Neural cell (in vitro differentiated cells): ENCODE measurements at regions not wholly inside any gene's neighbourhood (a gene's known extent, or its start where the extent isn't known, plus 50 kb on each side); places are given as distances from the start of the nearest gene placed in this dataset.

ENCODE experiments used
- H2AFZ ChIP-seq: fragments of 200-600, 300-800 bp; sonication (generic), shearing (Covaris generic); 2 replicates; pipeline ENCODE4 v1.6.0; 2014; ENCODE audit warnings: low read depth, mild to moderate bottlenecking, antibody characterized with exemption, low read length, moderate library complexity
- H3F3A ChIP-seq: fragments of 200-600 bp; shearing (Covaris generic); 2 replicates; pipeline ENCODE4 v1.6.1; 2016; ENCODE audit warnings: mild to moderate bottlenecking, moderate library complexity, mixed read lengths, antibody characterized with exemption, low read length; ENCODE audit not compliant: insufficient read depth, poor library complexity, severe bottlenecking
- H3K27ac ChIP-seq: fragments of 200-600, 300-800 bp; sonication (generic), shearing (Covaris generic); 2 replicates; pipeline ENCODE4 v1.5.1; 2014; ENCODE audit warnings: mild to moderate bottlenecking, low read length, moderate library complexity
- H3K27me3 ChIP-seq: fragments of 300-800, 200-600 bp; sonication (generic), shearing (Covaris generic); 2 replicates; pipeline ENCODE4 v1.6.0; 2014; ENCODE audit warnings: mild to moderate bottlenecking, low read depth, low read length, moderate library complexity; ENCODE audit not compliant: insufficient read depth
- H3K36me3 ChIP-seq: fragments of 300-800, 200-600 bp; sonication (generic), shearing (Covaris generic); 2 replicates; pipeline ENCODE4 v1.5.1; 2014; ENCODE audit warnings: mild to moderate bottlenecking, antibody characterized with exemption, low read length, moderate library complexity; ENCODE audit not compliant: insufficient read depth
- H3K4me2 ChIP-seq: fragments of 300-800, 200-600 bp; sonication (generic), shearing (Covaris generic); 2 replicates; pipeline ENCODE4 v1.6.0; 2014; ENCODE audit warnings: mild to moderate bottlenecking, low read length
- H3K4me3 ChIP-seq: fragments of 300-800, 200-600 bp; sonication (generic), shearing (Covaris generic); 2 replicates; pipeline ENCODE4 v1.5.1; 2014; ENCODE audit warnings: mild to moderate bottlenecking, low read length, moderate library complexity
- H3K79me2 ChIP-seq: fragments of 200-600 bp; shearing (Covaris generic); replicated peaks from 2 replicates; pipeline ENCODE4 v1.6.0; 2014; ENCODE audit warnings: mild to moderate bottlenecking, low read length, moderate library complexity; ENCODE audit not compliant: insufficient read depth
- H3K9ac ChIP-seq: fragments of 300-800, 200-600 bp; sonication (generic), shearing (Covaris generic); 2 replicates; pipeline ENCODE4 v1.6.1; 2016; ENCODE audit warnings: mild to moderate bottlenecking, low read length, mixed read lengths
- H3K9me2 ChIP-seq: fragments of 200-600 bp; shearing (Covaris generic); 2 replicates; pipeline ENCODE4 v1.6.1; 2016; ENCODE audit warnings: mild to moderate bottlenecking, low read length, mixed read lengths; ENCODE audit not compliant: insufficient read depth
- H3K9me3 ChIP-seq: fragments of 200-600, 300-800 bp; sonication (generic), shearing (Covaris generic); 2 replicates; pipeline ENCODE4 v1.6.1; 2016; ENCODE audit warnings: mild to moderate bottlenecking, mixed run types, low read length, moderate library complexity, mixed read lengths
- H4K20me1 ChIP-seq: fragments of 200-600 bp; shearing (Covaris generic); 2 replicates; pipeline ENCODE4 v1.6.1; 2016; ENCODE audit warnings: mild to moderate bottlenecking, mixed run types; ENCODE audit not compliant: insufficient read depth
- EP300 ChIP-seq: fragments of 450-650 bp; conservative IDR thresholded peaks from 2 replicates; pipeline ENCODE4 v1.6.1; 2014; ENCODE audit warnings: antibody characterized with exemption, mild to moderate bottlenecking, moderate library complexity; ENCODE audit not compliant: poor library complexity, severe bottlenecking
- EZH2 ChIP-seq: fragments of 200-600, 300-800 bp; shearing (Covaris generic), sonication (generic); IDR thresholded peaks from 2 replicates; pipeline ENCODE4 v1.6.1; 2014; ENCODE audit warnings: antibody characterized with exemption, low read length, borderline replicate concordance, mild to moderate bottlenecking; ENCODE audit not compliant: insufficient read depth, poor library complexity, severe bottlenecking
- MXI1 ChIP-seq: fragments of 450-650 bp; conservative IDR thresholded peaks from 2 replicates; pipeline ENCODE4 v1.6.1; 2014; ENCODE audit warnings: antibody characterized with exemption, mild to moderate bottlenecking; ENCODE audit not compliant: poor library complexity, severe bottlenecking
- POLR2AphosphoS5 ChIP-seq: IDR thresholded peaks from 2 replicates; pipeline ENCODE4 v1.6.1; 2012
- RAD21 ChIP-seq: fragments of 450-650 bp; conservative IDR thresholded peaks from 2 replicates; pipeline ENCODE4 v1.6.1; 2014; ENCODE audit warnings: antibody characterized with exemption, mild to moderate bottlenecking, moderate library complexity
- REST ChIP-seq: IDR thresholded peaks from 2 replicates; pipeline ENCODE4 v1.6.1; 2012; ENCODE audit warnings: borderline replicate concordance
- SMC3 ChIP-seq: fragments of 450-650 bp; conservative IDR thresholded peaks from 2 replicates; pipeline ENCODE4 v1.6.1; 2014; ENCODE audit warnings: antibody characterized with exemption, mild to moderate bottlenecking, moderate library complexity; ENCODE audit not compliant: poor library complexity
- TAF1 ChIP-seq: IDR thresholded peaks from 2 replicates; pipeline ENCODE4 v1.6.1; 2012; ENCODE audit warnings: low read depth
- TF ChIP-seq, protein P1 (sequence below): fragments of 450-650 bp; IDR thresholded peaks from 2 replicates; pipeline ENCODE4 v1.5.1; 2014; ENCODE audit warnings: antibody characterized with exemption, mild to moderate bottlenecking, moderate library complexity; ENCODE audit not compliant: poor library complexity, severe bottlenecking

GRCh38 chr2:240209493-240209892 is 69.0 kb upstream of the OTOS start:
- Histone ChIP-seq H3K27ac (no peak overlapping the region), H3F3A (no peaks in the 10 kb centered on the region), H3K27me3 (no peaks in the 10 kb centered on the region), H3K4me3 (no peak overlapping the region), H3K9ac (no peak overlapping the region), H3K9me3 (no peaks in the 10 kb centered on the region), H3K36me3 (no peaks in the 10 kb centered on the region), H2AFZ (no peak overlapping the region), H3K4me2 (no peak overlapping the region), H4K20me1 (no peaks in the 10 kb centered on the region), H3K79me2 (no peaks in the 10 kb centered on the region), H3K9me2 (no peaks in the 10 kb centered on the region)
- no peak for TF ChIP-seq EZH2

GRCh38 chr2:240210198-240210965 is 69.9 kb upstream of the OTOS start:
- no peaks in the 10 kb centered on the region for H3K79me2 ChIP-seq
- no peak overlapping the region for H2AFZ ChIP-seq
- no peak overlapping the region for H3K4me2 ChIP-seq
- TF ChIP-seq SMC3 (no peak), MXI1 (no peak), POLR2AphosphoS5 (no peak), REST (no peak), EP300 (no peak), RAD21 (no peak), EZH2 (no peak), TAF1 (no peak)
- TF ChIP-seq, protein P1, sequence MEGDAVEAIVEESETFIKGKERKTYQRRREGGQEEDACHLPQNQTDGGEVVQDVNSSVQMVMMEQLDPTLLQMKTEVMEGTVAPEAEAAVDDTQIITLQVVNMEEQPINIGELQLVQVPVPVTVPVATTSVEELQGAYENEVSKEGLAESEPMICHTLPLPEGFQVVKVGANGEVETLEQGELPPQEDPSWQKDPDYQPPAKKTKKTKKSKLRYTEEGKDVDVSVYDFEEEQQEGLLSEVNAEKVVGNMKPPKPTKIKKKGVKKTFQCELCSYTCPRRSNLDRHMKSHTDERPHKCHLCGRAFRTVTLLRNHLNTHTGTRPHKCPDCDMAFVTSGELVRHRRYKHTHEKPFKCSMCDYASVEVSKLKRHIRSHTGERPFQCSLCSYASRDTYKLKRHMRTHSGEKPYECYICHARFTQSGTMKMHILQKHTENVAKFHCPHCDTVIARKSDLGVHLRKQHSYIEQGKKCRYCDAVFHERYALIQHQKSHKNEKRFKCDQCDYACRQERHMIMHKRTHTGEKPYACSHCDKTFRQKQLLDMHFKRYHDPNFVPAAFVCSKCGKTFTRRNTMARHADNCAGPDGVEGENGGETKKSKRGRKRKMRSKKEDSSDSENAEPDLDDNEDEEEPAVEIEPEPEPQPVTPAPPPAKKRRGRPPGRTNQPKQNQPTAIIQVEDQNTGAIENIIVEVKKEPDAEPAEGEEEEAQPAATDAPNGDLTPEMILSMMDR, result no peak
- no peaks in the 10 kb centered on the region for H3K36me3 ChIP-seq
- no peaks in the 10 kb centered on the region for H3K9me3 ChIP-seq
- H3K27me3 ChIP-seq, result no peaks in the 10 kb centered on the region
- no peak overlapping the region for H3K9ac ChIP-seq
- H3K4me3 ChIP-seq, result no peak overlapping the region
- H3K27ac ChIP-seq, result no peak overlapping the region
- H4K20me1 ChIP-seq, result no peaks in the 10 kb centered on the region
- H3F3A ChIP-seq, result no peaks in the 10 kb centered on the region
- H3K9me2 ChIP-seq, result no peaks in the 10 kb centered on the region
